ENCODE measurements at regions not wholly inside any gene's neighbourhood (a gene's known extent, or its start where the extent isn't known, plus 50 kb on each side); places are given as distances from the start of the nearest gene placed in this dataset.
A peak's percentile ranks its signal among the peaks of the same experiment; 100 is the strongest.

GRCh38 chr4:25524663-25525062 is 131.0 kb upstream of the SLC34A2 start:
- no peak overlapping the region for H3K4me3 ChIP-seq (ENCODE audit: low read depth, low read length)
- TF ChIP-seq, protein P1, sequence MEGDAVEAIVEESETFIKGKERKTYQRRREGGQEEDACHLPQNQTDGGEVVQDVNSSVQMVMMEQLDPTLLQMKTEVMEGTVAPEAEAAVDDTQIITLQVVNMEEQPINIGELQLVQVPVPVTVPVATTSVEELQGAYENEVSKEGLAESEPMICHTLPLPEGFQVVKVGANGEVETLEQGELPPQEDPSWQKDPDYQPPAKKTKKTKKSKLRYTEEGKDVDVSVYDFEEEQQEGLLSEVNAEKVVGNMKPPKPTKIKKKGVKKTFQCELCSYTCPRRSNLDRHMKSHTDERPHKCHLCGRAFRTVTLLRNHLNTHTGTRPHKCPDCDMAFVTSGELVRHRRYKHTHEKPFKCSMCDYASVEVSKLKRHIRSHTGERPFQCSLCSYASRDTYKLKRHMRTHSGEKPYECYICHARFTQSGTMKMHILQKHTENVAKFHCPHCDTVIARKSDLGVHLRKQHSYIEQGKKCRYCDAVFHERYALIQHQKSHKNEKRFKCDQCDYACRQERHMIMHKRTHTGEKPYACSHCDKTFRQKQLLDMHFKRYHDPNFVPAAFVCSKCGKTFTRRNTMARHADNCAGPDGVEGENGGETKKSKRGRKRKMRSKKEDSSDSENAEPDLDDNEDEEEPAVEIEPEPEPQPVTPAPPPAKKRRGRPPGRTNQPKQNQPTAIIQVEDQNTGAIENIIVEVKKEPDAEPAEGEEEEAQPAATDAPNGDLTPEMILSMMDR (IDR thresholded peaks at IDR 0.05; ENCODE audit: borderline replicate concordance, insufficient read depth, low read depth, low read length), result no peak

- no peak overlapping the region for H3K4me3 ChIP-seq (ENCODE audit: low read depth, low read length)
- TF ChIP-seq, protein P1 (IDR thresholded peaks at IDR 0.05; ENCODE audit: borderline replicate concordance, insufficient read depth, low read depth, low read length), result no peak
Measured at GRCh38 chr4:25525896-25526295, 129.8 kb upstream of the SLC34A2 start.

DNA sequence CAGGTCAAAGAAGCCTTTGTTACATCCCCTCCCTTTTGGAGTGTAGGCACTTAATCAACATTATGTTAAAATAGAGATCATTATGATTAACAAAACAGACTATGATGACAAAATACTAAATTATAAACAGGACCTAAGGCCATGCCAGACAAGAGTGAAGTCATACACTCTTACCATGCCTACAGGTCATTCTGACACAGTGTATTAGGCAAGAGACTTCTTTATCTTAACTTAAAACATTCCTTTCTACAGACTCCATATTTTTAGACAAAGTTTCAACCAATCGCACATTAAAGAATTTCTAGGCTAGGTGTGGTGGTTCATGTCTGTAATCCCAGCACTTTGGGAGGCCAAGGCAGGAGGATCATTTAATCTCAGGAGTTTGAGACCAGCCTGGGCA is 128.6 kb upstream of the SLC34A2 start:
- TF ChIP-seq, protein P1 (IDR thresholded peaks at IDR 0.05; ENCODE audit: borderline replicate concordance, insufficient read depth, low read depth, low read length), result no peak
- no peak overlapping the region for H3K4me3 ChIP-seq (ENCODE audit: low read depth, low read length)

GRCh38 chr4:25528391-25528790 is 127.3 kb upstream of the SLC34A2 start:
- H3K4me3 ChIP-seq (ENCODE audit: low read depth, low read length), result no peak overlapping the region
- TF ChIP-seq, protein P1 (IDR thresholded peaks at IDR 0.05; ENCODE audit: borderline replicate concordance, insufficient read depth, low read depth, low read length), result no peak

GRCh38 chr4:25531272-25531671 is 124.4 kb upstream of the SLC34A2 start:
- TF ChIP-seq, protein P1 (IDR thresholded peaks at IDR 0.05; ENCODE audit: borderline replicate concordance, insufficient read depth, low read depth, low read length), result peak; percentile 30; the same call in 1 of the 2 replicates
- no peak overlapping the region for H3K4me3 ChIP-seq (ENCODE audit: low read depth, low read length)

- TF ChIP-seq, protein P1 (IDR thresholded peaks at IDR 0.05; ENCODE audit: borderline replicate concordance, insufficient read depth, low read depth, low read length), result no peak
- no peak overlapping the region for H3K4me3 ChIP-seq (ENCODE audit: low read depth, low read length)
Measured at GRCh38 chr4:25532591-25532990, 123.1 kb upstream of the SLC34A2 start.

GRCh38 chr4:25533256-25533655 is 122.4 kb upstream of the SLC34A2 start:
- TF ChIP-seq, protein P1 (IDR thresholded peaks at IDR 0.05; ENCODE audit: borderline replicate concordance, insufficient read depth, low read depth, low read length), result no peak
- H3K4me3 ChIP-seq (ENCODE audit: low read depth, low read length), result no peak overlapping the region
